GM10248 (cell line): ENCODE measurements at regions not wholly inside any gene's neighbourhood (a gene's known extent, or its start where the extent isn't known, plus 50 kb on each side); places are given as distances from the start of the nearest gene placed in this dataset.

ENCODE experiments used
- CTCF ChIA-PET: fragments of 300-600 bp; sonication (Branson Sonifier 250); formaldehyde crosslinking; extraction: SDS; loops from one replicate; lab custom pipeline; 2021; ENCODE audit warnings: antibody characterized with exemption; lab: Yijun Ruan, JAX
- POLR2A ChIA-PET: fragments of 350-650 bp; sonication (Branson Sonifier 250); formaldehyde crosslinking; extraction: SDS; loops from one replicate; lab custom pipeline; 2020; ENCODE audit warnings: antibody characterized with exemption; lab: Yijun Ruan, JAX
- DNase-seq: peaks from one replicate; pipeline ENCODE4 v3.0.0; 2012; ENCODE audit errors: extremely low spot score
- TF ChIP-seq, protein P1 (sequence below): IDR thresholded peaks from 2 replicates; pipeline ENCODE4 v1.5.1; 2012; ENCODE audit warnings: mild to moderate bottlenecking, low read depth; ENCODE audit errors: extremely low read depth, missing control alignments, control extremely low read depth

GRCh38 chr16:64892835-64893785 is 228.8 kb downstream of the CDH11 start:
- DNase-seq = no peak
- POLR2A ChIA-PET = no interaction called here
- TF ChIP-seq, protein P1, sequence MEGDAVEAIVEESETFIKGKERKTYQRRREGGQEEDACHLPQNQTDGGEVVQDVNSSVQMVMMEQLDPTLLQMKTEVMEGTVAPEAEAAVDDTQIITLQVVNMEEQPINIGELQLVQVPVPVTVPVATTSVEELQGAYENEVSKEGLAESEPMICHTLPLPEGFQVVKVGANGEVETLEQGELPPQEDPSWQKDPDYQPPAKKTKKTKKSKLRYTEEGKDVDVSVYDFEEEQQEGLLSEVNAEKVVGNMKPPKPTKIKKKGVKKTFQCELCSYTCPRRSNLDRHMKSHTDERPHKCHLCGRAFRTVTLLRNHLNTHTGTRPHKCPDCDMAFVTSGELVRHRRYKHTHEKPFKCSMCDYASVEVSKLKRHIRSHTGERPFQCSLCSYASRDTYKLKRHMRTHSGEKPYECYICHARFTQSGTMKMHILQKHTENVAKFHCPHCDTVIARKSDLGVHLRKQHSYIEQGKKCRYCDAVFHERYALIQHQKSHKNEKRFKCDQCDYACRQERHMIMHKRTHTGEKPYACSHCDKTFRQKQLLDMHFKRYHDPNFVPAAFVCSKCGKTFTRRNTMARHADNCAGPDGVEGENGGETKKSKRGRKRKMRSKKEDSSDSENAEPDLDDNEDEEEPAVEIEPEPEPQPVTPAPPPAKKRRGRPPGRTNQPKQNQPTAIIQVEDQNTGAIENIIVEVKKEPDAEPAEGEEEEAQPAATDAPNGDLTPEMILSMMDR = no peak
- CTCF ChIA-PET = interaction anchor here (0.8 kb wide), 1 partner anchor 28 kb away, joined by 3 read pairs; no protein-coding TSS in a partner anchor

GRCh38 chr16:64889446-64889845 is 232.4 kb downstream of the CDH11 start:
- TF ChIP-seq, protein P1 = no peak
- ChIA-PET CTCF (no interaction called here), POLR2A (no interaction called here)
- no peak for DNase-seq

GRCh38 chr16:64887651-64888050 is 234.2 kb downstream of the CDH11 start:
- TF ChIP-seq, protein P1 = no peak
- no peak for DNase-seq
- CTCF ChIA-PET = interaction anchor here (0.7 kb wide), 1 partner anchor 10 kb away, joined by 3 read pairs; no protein-coding TSS in a partner anchor
- POLR2A ChIA-PET = no interaction called here

- ChIA-PET POLR2A (no interaction called here), CTCF (no interaction called here)
- DNase-seq = no peak
- TF ChIP-seq, protein P1 = no peak
Observed at GRCh38 chr16:64882078-64882784, 239.6 kb downstream of the CDH11 start.

DNA sequence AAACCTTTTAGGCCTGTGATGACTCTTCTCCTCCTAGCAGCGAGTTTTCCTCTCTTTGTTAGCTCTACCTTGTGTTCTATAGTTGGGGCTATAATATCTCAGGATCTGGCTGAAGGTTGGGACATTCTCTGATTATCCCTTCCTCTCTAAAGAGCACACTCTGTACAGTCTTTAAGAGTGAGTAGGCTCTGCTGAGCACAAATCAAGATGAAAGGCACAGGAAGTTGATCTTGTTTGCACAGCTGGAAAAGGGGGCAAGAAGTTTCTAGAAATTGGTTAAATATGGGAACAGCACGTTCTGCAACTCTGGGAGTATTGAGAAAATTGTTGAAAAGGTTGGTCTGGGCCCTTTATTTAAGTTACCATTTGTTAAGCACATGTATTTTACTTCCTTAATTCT is 240.9 kb downstream of the CDH11 start:
- CTCF ChIA-PET = no interaction called here
- TF ChIP-seq, protein P1 = no peak
- POLR2A ChIA-PET = no interaction called here

GRCh38 chr16:64880006-64880405 is 241.9 kb downstream of the CDH11 start:
- TF ChIP-seq, protein P1 = no peak
- no peak for DNase-seq
- POLR2A ChIA-PET = no interaction called here
- CTCF ChIA-PET = no interaction called here

More for the DNA sequence above, 240.9 kb downstream of the CDH11 start:
- no peak for DNase-seq
